Psoas muscle (tissue), 7 donors: ENCODE measurements at regions not wholly inside any gene's neighbourhood (a gene's known extent, or its start where the extent isn't known, plus 50 kb on each side); places are given as distances from the start of the nearest gene placed in this dataset.

Experiments used
- ATAC-seq, 4 donors: fragments of 200-7000 bp; cut with Tn5 transposase; one replicate each; pipeline ENCODE4 v1.9.1; 2020; ENCODE audit warnings: moderate library complexity in 3 of 4, mild to moderate bottlenecking in 2 of 4
- DNase-seq, 2 donors: peaks; one replicate each; pipeline ENCODE4 v3.0.0-alpha.2; 2020
- H3K27ac ChIP-seq: fragments of 200-600 bp; one replicate; pipeline ENCODE4 v1.8.0; 2022
- H3K27me3 ChIP-seq, 3 donors: fragments of 200-600 bp in 1 of 3; one replicate each; pipeline versions ENCODE4 v1.6.1 to v1.8.0; 2013 to 2022; ENCODE audit warnings: low read length in 2 of 3, mild to moderate bottlenecking in 2 of 3, moderate library complexity in 1 of 3; ENCODE audit not compliant: insufficient read depth in 3 of 3
- H3K36me3 ChIP-seq, 2 donors: fragments of 200-600 bp in 1 of 2; one replicate each; pipeline versions ENCODE4 v1.6.1 to v1.8.0; 2013 to 2022; ENCODE audit warnings: low read depth in 1 of 2, mild to moderate bottlenecking in 1 of 2, moderate library complexity in 1 of 2; ENCODE audit not compliant: insufficient read depth in 1 of 2
- H3K4me1 ChIP-seq: fragments of 200-600 bp; one replicate; pipeline ENCODE4 v1.8.0; 2022
- H3K4me3 ChIP-seq: fragments of 200-600 bp; one replicate; pipeline ENCODE4 v1.8.0; 2022; ENCODE audit warnings: mild to moderate bottlenecking
- H3K9me3 ChIP-seq: fragments of 200-600 bp; one replicate; pipeline ENCODE4 v1.8.0; 2022
- CTCF ChIP-seq: fragments of 200-600 bp; IDR thresholded peaks from one replicate; pipeline ENCODE4 v1.8.0; 2022; ENCODE audit warnings: antibody characterized with exemption
- WGBS, 3 donors: extraction: QIAGEN DNeasy Blood & Tissue Kit; methylation state at CpG; one replicate each; pipeline versions ENCODE4 v1.1.6 to v1.1.7; 2013; 5-methylcytosine and 5-hydroxymethylcytosine counted together
- intact Hi-C, 2 donors: fragments of 100-400 bp; cut with DNase I; formaldehyde crosslinking; loops; one replicate each; pipeline versions ENCODE4 v1.11.0 to v1.14.2; 2022
- donor health status: healthy with polysubstance abuse.
- donor health status: DM: no; HTN: no; CAD: no; lungs with moderate emphysema.
- donor health status: Bipolar disorder and iron deficiency.
- donor health status: healthy.
- donor health status: DM: yes; HTN: yes; CAD: no.
- donor health status: DM: no; HTN: no; CAD: no.
- donor health status: DM: yes; HTN: yes; CAD: no.

- Histone ChIP-seq H3K27me3 (no peaks in the 10 kb centered on the region), H3K4me3 (no peak overlapping the region), H3K4me1 (no peaks in the 10 kb centered on the region), H3K9me3 (no peaks in the 10 kb centered on the region), H3K36me3 (no peaks in the 10 kb centered on the region), H3K27ac (no peak overlapping the region)
- ATAC-seq, result no peak
- intact Hi-C loops, result no loop called here
- 66 to 75% (median 71%) methylated on average over 9 of the region's 9 CpGs for WGBS, 3 donors
- no peak for DNase-seq
- no peak for TF ChIP-seq CTCF
Measured at GRCh38 chr20:39395478-39396291, 433.5 kb downstream of the DHX35 start.

- no peaks in the 10 kb centered on the region for H3K36me3 ChIP-seq
- H3K27me3 ChIP-seq, result no peaks in the 10 kb centered on the region
- no peak overlapping the region for H3K4me3 ChIP-seq
- H3K4me1 ChIP-seq, result no peaks in the 10 kb centered on the region
- 91 to 97% (median 93%) methylated on average over 2 of the region's 2 CpGs for WGBS, 3 donors
- no peak for TF ChIP-seq CTCF
- intact Hi-C loops, result no loop called here
- H3K9me3 ChIP-seq, result no peaks in the 10 kb centered on the region
- ATAC-seq, result no peak
- no peak for DNase-seq
- H3K27ac ChIP-seq, result no peak overlapping the region
Measured at GRCh38 chr20:39394461-39394860, 432.3 kb downstream of the DHX35 start.

GRCh38 chr20:39390186-39390585 lies 428.0 kb downstream of the DHX35 start:
- TF ChIP-seq CTCF, result no peak
- Histone ChIP-seq H3K4me3 (no peak overlapping the region), H3K27ac (no peak overlapping the region), H3K9me3 (no peaks in the 10 kb centered on the region), H3K36me3 (no peaks in the 10 kb centered on the region), H3K4me1 (no peaks in the 10 kb centered on the region), H3K27me3 (no peaks in the 10 kb centered on the region)
- ATAC-seq, result no peak
- WGBS, 3 donors, result 66 to 82% (median 80%) methylated on average over 5 of the region's 5 CpGs
- no peak for DNase-seq
- intact Hi-C loops, result no loop called here

GRCh38 chr20:39381595-39381994 lies 419.5 kb downstream of the DHX35 start:
- H3K27me3 ChIP-seq, result no peaks in the 10 kb centered on the region
- no peak overlapping the region for H3K27ac ChIP-seq
- no peak for ATAC-seq
- 64 to 72% (median 66%) methylated on average over 4 of the region's 4 CpGs for WGBS, 3 donors
- no peak for TF ChIP-seq CTCF
- H3K4me3 ChIP-seq, result no peak overlapping the region
- H3K4me1 ChIP-seq, result no peaks in the 10 kb centered on the region
- DNase-seq, result no peak
- intact Hi-C loops, result no loop called here
- H3K9me3 ChIP-seq, result no peaks in the 10 kb centered on the region
- H3K36me3 ChIP-seq, result no peaks in the 10 kb centered on the region

- no peaks in the 10 kb centered on the region for H3K4me1 ChIP-seq
- intact Hi-C loops, result no loop called here
- H3K27ac ChIP-seq, result no peak overlapping the region
- no peaks in the 10 kb centered on the region for H3K27me3 ChIP-seq
- TF ChIP-seq CTCF, result no peak
- no peaks in the 10 kb centered on the region for H3K36me3 ChIP-seq
- 16 to 25% (median 24%) methylated on average over 5 of the region's 5 CpGs for WGBS, 3 donors
- H3K9me3 ChIP-seq, result no peaks in the 10 kb centered on the region
- DNase-seq (peak in 1 of 2 donors; percentile 49), ATAC-seq (peak in 3 of 4 donors; percentile 21 to 32 (median 26))
- no peak overlapping the region for H3K4me3 ChIP-seq
Measured at GRCh38 chr20:39378776-39379175, 416.6 kb downstream of the DHX35 start.
